Spleen (tissue), 7 donors: ENCODE measurements at regions not wholly inside any gene's neighbourhood (a gene's known extent, or its start where the extent isn't known, plus 50 kb on each side); places are given as distances from the start of the nearest gene placed in this dataset.

ENCODE experiments used
- CTCF ChIP-seq, 11 experiments: fragments of 200-600 bp in 7 of 11; fragments of 450-650 bp in 4 of 11; sonication (generic) in 4 of 11; IDR thresholded peaks in 8 of 11; conservative IDR thresholded peaks in 3 of 11; 1 replicate in 7 of 11; 2 replicates in 4 of 11; pipeline versions ENCODE4 v1.4.0 to v1.8.0; 2016 to 2021; ENCODE audit warnings: antibody characterized with exemption in 11 of 11, inconsistent platforms in 4 of 11, mild to moderate bottlenecking in 1 of 11
- POLR2A ChIP-seq, 3 donors: fragments of 450-650 bp; IDR thresholded peaks; one replicate each; pipeline ENCODE4 v1.5.1; 2017; ENCODE audit warnings: antibody characterized with exemption in 3 of 3, mild to moderate bottlenecking in 1 of 3
- POLR2AphosphoS5 ChIP-seq, 3 donors: sonication (generic); formaldehyde crosslinking; IDR thresholded peaks; one replicate each; pipeline ENCODE4 v1.5.1; 2017; ENCODE audit warnings: antibody characterized with exemption in 3 of 3
- donor health status: DM: no; HTN: no; CAD: no; lungs with moderate emphysema.
- donor health status: DM: no; HTN: no; CAD: no.
- donor health status: DM: no; HTN: no; CAD: no.

DNA sequence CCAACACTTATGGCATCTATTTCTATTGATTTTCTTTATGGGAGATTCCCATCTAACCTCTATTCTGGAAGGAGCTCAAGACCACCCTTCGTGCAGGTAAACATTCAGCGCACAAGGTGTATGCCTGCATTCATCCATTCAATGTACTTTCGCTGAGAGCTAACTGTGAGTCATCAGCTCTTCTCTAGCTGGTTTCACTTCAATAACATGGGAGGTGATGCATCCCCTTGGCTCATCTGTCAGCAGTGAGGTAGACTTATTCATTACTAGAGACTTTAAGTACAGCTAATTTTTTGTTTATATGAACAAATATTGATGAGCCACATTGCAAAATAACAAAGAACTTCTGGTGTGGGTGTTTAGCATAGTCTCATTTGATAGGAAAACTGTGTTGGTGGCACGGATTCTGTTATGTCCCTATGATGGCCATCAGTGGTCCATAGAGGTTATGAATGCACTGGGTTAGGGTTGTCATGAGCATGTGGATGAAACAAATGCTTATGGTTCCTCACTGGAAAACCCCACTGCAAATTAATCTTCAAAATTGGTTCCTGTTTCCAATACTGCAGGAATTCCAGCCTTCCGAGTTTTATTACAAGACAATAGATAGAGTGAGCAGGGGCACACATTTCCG, 1151.0 kb downstream of the BCL11B start:
- TF ChIP-seq POLR2A (IDR thresholded peaks at IDR 0.05) (no peak), CTCF (IDR thresholded peaks at IDR 0.05 in 8 of 11, conservative IDR thresholded peaks at IDR 0.05 in 3 of 11) (no peak), POLR2AphosphoS5 (IDR thresholded peaks at IDR 0.05) (no peak)
